Activated T-cell treated with anti-CD3 and anti-CD28 coated beads, Interleukin-2, amount 50 U/mL, for 1 hour (primary cell): ENCODE measurements at regions not wholly inside any gene's neighbourhood (a gene's known extent, or its start where the extent isn't known, plus 50 kb on each side); places are given as distances from the start of the nearest gene placed in this dataset.
"Not testable (repeated sequence)": the region's sequence is repeated elsewhere in the genome, so short reads cannot be mapped to it uniquely, and the experiment has no call there.

ENCODE experiments used
- DNase-seq: peaks from one replicate; pipeline ENCODE4 v3.0.0-alpha.2; 2020

GRCh38 chr4:141347684-141348083 is 127.0 kb downstream of the ZNF330 start:
- no peak for DNase-seq

DNA sequence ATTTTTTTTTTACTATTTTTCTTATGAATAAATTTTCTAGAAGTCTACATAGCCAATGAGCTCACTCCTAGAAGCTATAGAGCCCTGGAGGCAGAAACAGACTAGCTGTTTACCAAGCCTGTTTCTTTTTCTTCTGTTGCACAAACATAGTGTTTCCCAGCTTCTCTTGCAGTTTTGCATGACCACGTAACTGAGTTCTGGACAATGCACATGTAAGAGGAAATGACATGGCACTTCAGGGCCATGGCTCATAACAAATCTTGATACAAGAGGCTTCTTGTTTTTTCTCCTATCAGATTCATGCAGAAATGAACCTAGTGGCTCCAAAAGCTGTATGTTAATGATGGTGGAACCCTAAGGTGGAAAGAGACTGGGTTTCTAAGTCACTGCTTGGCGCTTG is 127.4 kb downstream of the ZNF330 start:
- DNase-seq, result no peak

GRCh38 chr4:141348573-141348972 is 127.9 kb downstream of the ZNF330 start:
- no peak for DNase-seq

- no peak for DNase-seq
Observed at GRCh38 chr4:141349236-141349635, 128.5 kb downstream of the ZNF330 start.

GRCh38 chr4:141350122-141350905 is 129.6 kb downstream of the ZNF330 start:
- DNase-seq, result no peak

DNA sequence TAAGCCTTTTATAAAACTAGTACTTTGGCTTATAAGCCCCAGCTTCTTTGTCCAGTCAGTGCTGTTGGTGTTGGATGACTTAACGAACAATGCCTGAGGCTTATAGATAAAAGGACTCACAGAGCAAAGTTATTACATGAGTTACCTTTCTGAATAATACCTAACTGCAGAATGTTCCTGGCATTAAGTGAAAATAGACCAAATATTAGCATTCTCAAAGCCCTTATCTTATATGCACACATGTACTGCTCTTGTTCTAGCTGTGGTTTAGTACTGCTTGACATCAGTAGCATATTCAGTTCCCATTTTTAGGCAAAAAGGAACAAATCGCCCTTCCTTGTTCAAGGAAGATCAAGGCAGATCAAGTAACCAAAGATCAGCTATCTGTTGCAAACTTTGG is 131.6 kb downstream of the ZNF330 start:
- no peak for DNase-seq

GRCh38 chr4:141352909-141353525 is 132.3 kb downstream of the ZNF330 start:
- DNase-seq, result no peak

DNA sequence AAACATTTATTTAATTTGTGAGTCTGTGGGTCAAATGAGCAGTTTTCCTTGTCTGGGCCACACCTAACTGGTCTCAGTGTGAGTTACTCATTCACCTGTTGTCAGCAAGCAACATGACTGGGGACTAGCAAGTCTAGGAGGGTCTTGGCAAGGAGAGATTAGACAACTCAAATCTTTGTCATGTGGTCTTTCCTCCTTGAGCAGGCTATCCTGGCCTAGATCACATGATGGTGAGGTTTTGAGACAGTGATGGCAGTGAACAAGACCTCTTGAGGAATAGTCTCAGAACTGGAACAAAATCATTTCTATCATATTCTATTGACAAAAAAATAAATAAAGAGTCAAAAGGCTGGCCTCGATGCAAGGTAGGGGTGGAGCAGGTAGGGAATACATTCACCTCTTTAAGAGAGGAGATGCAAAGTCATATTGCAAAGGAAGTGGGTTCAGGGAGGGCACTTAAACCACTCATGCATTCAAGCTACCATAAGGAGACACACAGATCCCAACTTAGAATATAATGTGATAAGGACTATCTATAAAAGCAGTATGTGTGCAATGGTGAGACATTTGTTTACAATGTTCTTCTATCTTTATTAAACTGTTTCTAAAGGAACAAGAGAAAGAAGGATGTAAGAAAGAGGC is 135.7 kb downstream of the ZNF330 start:
- DNase-seq, result no peak

GRCh38 chr4:141356963-141357335 is 136.3 kb downstream of the ZNF330 start:
- no peak for DNase-seq

- not testable (repeated sequence) for DNase-seq
Observed at GRCh38 chr4:141368241-141368640, 147.5 kb downstream of the ZNF330 start.

- no peak for DNase-seq
Observed at GRCh38 chr4:141371206-141371605, 150.5 kb downstream of the ZNF330 start.

- DNase-seq, result no peak
Observed at GRCh38 chr4:141375855-141376254, 155.2 kb downstream of the ZNF330 start.

- DNase-seq, result no peak
Observed at GRCh38 chr4:141376769-141377168, 156.1 kb downstream of the ZNF330 start.

DNA sequence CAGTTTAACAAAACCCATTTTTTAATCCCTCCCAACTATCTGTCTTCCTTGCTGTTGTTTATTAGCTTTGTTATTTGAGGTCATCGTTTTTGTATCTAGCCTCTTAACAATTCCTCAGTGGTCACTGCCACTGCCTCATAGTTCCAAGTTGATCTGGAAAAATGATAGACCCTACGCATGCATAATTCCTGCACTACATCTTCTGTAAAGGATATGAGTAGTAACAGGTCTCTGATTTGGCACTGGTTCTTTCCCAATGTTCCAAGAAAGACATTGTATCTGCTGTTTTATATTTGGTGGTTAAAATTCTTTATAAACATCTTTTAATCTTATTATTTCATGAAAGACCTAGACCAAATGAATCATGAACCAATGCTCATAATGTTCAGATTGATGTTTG is 166.6 kb downstream of the ZNF330 start:
- no peak for DNase-seq

DNA sequence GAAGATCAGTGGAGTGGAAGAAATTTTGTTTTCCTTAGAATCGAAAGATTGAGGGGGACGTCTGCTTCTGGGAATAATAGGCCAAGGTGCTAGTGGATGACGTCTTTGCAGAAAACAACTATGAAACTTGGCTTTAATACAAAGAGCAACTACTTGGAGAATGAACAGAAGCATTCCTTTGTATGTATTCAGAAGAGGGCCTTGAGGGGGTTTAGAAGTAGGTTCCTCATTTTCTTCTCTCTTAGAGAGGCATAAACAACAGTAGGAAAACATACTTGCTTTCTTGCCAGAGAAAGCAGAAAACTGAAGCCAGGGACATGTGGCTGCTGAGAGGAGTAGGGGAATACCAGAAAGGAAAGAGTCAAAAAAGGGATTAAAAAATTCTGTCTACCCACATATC is 167.8 kb downstream of the ZNF330 start:
- no peak for DNase-seq

GRCh38 chr4:141389649-141390048 is 169.0 kb downstream of the ZNF330 start:
- DNase-seq, result no peak

DNA sequence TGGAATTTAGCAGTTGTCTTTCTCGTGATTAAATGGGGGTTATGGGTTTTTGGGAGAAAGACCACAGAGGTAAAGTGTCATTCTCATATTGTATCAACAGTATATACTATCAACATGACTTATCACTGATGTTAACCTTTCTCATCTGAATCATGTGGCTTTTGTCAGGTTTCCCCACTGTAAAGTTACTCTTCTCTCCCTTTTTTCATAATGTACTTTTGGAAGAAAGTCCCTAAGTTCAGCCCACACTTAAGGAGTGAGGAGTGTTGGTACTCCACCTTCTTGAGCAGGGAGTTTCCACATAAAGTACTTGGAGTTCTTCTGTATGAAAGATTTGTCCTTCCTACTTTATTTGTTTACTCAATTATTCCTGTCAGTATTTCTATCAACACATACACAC is 169.9 kb downstream of the ZNF330 start:
- DNase-seq, result no peak

DNA sequence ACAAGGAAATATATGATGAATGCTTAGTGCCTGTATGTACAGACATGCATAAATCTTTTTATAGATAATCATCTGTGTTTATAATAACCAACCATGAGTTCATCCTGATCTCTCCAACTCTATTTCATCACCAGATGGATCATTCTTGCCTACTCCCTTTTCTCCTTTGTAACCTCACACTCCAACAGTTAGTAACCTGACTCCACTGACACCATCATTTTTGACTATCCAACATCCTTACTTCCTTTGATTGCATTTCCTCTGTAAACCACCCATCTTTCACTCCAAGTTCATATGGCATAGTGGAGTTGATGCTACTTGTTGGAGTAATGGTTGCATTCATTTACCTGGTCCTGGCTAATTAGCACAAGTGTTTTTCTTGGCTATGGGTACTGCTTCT is 170.6 kb downstream of the ZNF330 start:
- DNase-seq, result no peak

DNA sequence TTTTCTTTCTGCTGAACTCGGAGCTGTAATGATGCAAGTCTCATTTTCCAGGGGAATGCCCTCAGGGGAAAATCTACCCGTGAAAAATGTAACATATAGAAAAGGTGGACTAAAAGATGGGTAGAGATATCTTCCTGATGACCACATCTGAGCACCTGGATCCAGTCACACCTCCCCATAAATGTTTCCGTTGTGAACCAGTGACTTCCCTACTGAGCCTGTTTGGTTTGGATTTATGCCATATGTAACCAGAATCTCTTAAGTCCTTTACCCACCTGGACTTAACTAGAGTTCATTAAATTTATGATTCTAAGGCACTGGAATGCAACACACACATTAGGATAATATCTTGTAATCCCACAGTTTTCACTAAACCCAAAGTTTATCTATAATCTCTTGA is 171.1 kb downstream of the ZNF330 start:
- DNase-seq, result no peak

DNA sequence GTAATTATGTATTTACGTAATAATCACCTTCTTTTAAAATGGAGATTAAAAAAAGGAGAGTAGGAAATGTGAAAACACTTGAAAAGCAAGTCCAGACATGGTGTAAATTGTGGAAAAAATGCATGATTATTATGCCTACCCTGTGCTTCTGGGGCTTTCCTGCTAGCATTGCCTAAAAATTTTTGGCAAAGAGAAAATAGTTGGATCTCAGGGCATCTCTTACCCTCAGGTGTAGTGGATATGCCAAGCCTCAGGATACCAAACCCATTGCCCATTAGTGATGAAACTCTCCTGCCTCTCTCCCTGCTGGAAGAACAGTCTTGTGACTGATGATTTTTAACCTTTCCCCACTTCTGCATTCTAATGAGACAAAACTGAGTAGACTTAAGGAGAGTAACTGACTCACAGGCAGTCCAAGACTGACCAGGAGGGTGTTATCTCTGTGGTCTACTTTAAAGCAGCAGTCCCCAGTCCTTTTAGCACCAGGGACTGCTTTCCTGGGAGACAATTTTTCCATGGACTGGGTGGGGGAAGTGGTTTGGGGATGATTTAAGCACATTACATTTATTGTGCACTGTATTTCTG is 174.6 kb downstream of the ZNF330 start:
- DNase-seq, result no peak

DNA sequence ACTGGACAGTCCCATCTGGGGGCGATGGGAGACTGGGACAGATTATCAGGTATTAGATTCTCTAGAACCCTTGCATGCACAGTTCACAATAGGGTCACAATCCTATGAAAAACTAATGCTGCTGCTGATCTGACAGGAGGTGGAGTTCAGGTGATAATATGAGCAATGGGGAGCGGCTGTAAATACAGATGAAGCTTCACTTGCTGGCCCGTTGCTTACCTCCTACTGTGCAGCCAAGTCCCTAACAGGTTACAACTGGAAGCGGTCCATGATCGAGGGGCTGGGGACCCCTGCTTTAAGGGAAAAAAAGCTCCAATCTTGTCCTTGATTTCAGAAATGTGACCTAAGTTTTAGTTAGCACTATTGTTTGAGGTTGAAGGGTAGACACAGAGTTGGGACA is 175.2 kb downstream of the ZNF330 start:
- DNase-seq, result no peak

GRCh38 chr4:141402712-141403111 is 182.0 kb downstream of the ZNF330 start:
- DNase-seq, result no peak

DNA sequence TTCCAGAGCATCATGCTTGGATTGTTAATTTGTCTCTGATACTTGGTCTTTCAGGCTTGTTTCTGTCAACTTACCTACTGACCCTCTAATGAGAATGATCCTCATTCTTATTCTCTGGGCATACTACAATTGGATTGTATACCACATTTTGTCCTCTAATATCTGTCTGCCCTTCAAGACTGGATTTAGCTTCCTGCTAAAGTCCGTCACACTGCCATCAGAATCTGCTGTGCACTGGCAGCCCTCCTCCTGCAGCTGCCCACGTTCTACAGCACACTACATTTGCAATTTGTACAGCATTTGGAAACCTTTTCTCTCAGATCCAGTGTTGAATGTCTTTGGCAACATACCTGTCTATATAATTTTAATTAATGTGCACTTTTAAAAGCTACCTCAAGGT is 183.1 kb downstream of the ZNF330 start:
- DNase-seq, result no peak

DNA sequence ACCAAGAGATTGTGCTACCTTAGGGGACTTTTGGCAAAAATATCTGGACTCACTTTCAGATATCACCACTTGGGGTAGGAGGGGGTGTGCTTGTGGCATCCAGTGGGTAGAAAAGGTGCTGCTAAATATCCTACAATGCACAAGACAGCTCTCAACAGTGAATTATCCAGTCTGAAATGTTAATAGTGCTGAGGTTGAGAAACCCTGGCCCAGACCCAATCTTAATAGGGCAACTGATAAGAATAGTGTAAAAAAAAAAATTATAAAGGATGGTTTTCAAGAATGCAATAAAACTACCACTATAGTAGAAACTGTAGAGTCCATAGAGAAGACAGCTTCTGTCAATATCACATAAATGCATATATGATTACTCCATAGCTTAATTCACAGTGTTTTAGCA is 185.5 kb downstream of the ZNF330 start:
- no peak for DNase-seq
